ENCODE measurements at regions not wholly inside any gene's neighbourhood (a gene's known extent, or its start where the extent isn't known, plus 50 kb on each side); places are given as distances from the start of the nearest gene placed in this dataset.
"Not testable (repeated sequence)": the region's sequence is repeated elsewhere in the genome, so short reads cannot be mapped to it uniquely, and the experiment has no call there.

- DNase-seq = no peak
Observed at GRCh38 chr13:87986639-87987250, 315.6 kb downstream of the SLITRK5 start.

GRCh38 chr13:87998081-87998480 is 326.9 kb downstream of the SLITRK5 start:
- no peak for DNase-seq

GRCh38 chr13:87999240-87999700 is 328.1 kb downstream of the SLITRK5 start:
- no peak for DNase-seq

GRCh38 chr13:87999788-88000187 is 328.6 kb downstream of the SLITRK5 start:
- DNase-seq = no peak

GRCh38 chr13:88000239-88000638 is 329.1 kb downstream of the SLITRK5 start:
- DNase-seq = no peak

GRCh38 chr13:88000787-88001186 is 329.6 kb downstream of the SLITRK5 start:
- no peak for DNase-seq

GRCh38 chr13:88005188-88005587 is 334.0 kb downstream of the SLITRK5 start:
- no peak for DNase-seq

GRCh38 chr13:88014527-88014926 is 343.4 kb downstream of the SLITRK5 start:
- no peak for DNase-seq

- DNase-seq = no peak
Observed at GRCh38 chr13:88022431-88023208, 351.4 kb downstream of the SLITRK5 start.

GRCh38 chr13:88026241-88026640 is 355.1 kb downstream of the SLITRK5 start:
- no peak for DNase-seq

GRCh38 chr13:88031980-88032559 is 360.9 kb downstream of the SLITRK5 start:
- no peak for DNase-seq

- not testable (repeated sequence) for DNase-seq
Observed at GRCh38 chr13:88036205-88036604, 365.0 kb downstream of the SLITRK5 start.

GRCh38 chr13:88042489-88042888 is 371.3 kb downstream of the SLITRK5 start:
- no peak for DNase-seq

GRCh38 chr13:88051746-88052482 is 380.7 kb downstream of the SLITRK5 start:
- DNase-seq = no peak

- DNase-seq = no peak
Observed at GRCh38 chr13:88063741-88064140, 392.6 kb downstream of the SLITRK5 start.

- DNase-seq = no peak
Observed at GRCh38 chr13:88066847-88067246, 395.7 kb downstream of the SLITRK5 start.

- DNase-seq = no peak
Observed at GRCh38 chr13:88068316-88068715, 397.1 kb downstream of the SLITRK5 start.

- DNase-seq = no peak
Observed at GRCh38 chr13:88068975-88069374, 397.8 kb downstream of the SLITRK5 start.

GRCh38 chr13:88071371-88071770 is 400.2 kb downstream of the SLITRK5 start:
- no peak for DNase-seq

- DNase-seq = no peak
Observed at GRCh38 chr13:88074794-88075510, 403.8 kb downstream of the SLITRK5 start.

GRCh38 chr13:88085036-88085435 is 413.9 kb downstream of the SLITRK5 start:
- no peak for DNase-seq

GRCh38 chr13:88086577-88086976 is 415.4 kb downstream of the SLITRK5 start:
- DNase-seq = no peak

- DNase-seq = no peak
Observed at GRCh38 chr13:88097541-88097940, 426.4 kb downstream of the SLITRK5 start.
